GM18508 (cell line): ENCODE measurements at regions not wholly inside any gene's neighbourhood (a gene's known extent, or its start where the extent isn't known, plus 50 kb on each side); places are given as distances from the start of the nearest gene placed in this dataset.
"Not testable (repeated sequence)": the region's sequence is repeated elsewhere in the genome, so short reads cannot be mapped to it uniquely, and the experiment has no call there.

ENCODE experiments used
- ATAC-seq: cut with Tn5 transposase; IDR thresholded peaks from one replicate; pipeline ENCODE4 v1.9.1; 2021; ENCODE audit warnings: moderate number of reproducible peaks; ENCODE audit not compliant: insufficient read depth, unreplicated experiment

- ATAC-seq = no peak
Observed at GRCh38 chr12:124159655-124160054, 135.2 kb upstream of the RFLNA start.

- ATAC-seq = no peak
Observed at GRCh38 chr12:124160097-124160756, 134.7 kb upstream of the RFLNA start.

GRCh38 chr12:124161402-124161801, 133.5 kb upstream of the RFLNA start:
- ATAC-seq = not testable (repeated sequence)

GRCh38 chr12:124162151-124163110, 132.5 kb upstream of the RFLNA start:
- ATAC-seq = no peak

- ATAC-seq = no peak
Observed at GRCh38 chr12:124165695-124166094, 129.2 kb upstream of the RFLNA start.

- no peak for ATAC-seq
Observed at GRCh38 chr12:124167141-124167540, 127.8 kb upstream of the RFLNA start.

GRCh38 chr12:124168016-124168786, 126.7 kb upstream of the RFLNA start:
- no peak for ATAC-seq

GRCh38 chr12:124169577-124170284, 125.2 kb upstream of the RFLNA start:
- ATAC-seq = no peak

GRCh38 chr12:124170760-124171159, 124.1 kb upstream of the RFLNA start:
- ATAC-seq = no peak

GRCh38 chr12:124171231-124171979, 123.5 kb upstream of the RFLNA start:
- ATAC-seq = no peak

- no peak for ATAC-seq
Observed at GRCh38 chr12:124172636-124173035, 122.3 kb upstream of the RFLNA start.

- no peak for ATAC-seq
Observed at GRCh38 chr12:124173692-124174091, 121.2 kb upstream of the RFLNA start.

GRCh38 chr12:124174451-124175348, 120.2 kb upstream of the RFLNA start:
- ATAC-seq = no peak

GRCh38 chr12:124175704-124176103, 119.2 kb upstream of the RFLNA start:
- ATAC-seq = no peak

GRCh38 chr12:124177276-124177950, 117.5 kb upstream of the RFLNA start:
- no peak for ATAC-seq

GRCh38 chr12:124177951-124178316, 117.0 kb upstream of the RFLNA start:
- no peak for ATAC-seq

- ATAC-seq = no peak
Observed at GRCh38 chr12:124179936-124180607, 114.8 kb upstream of the RFLNA start.
